WTC11 (cell line): ENCODE measurements at regions not wholly inside any gene's neighbourhood (a gene's known extent, or its start where the extent isn't known, plus 50 kb on each side); places are given as distances from the start of the nearest gene placed in this dataset.
"Not testable (repeated sequence)": the region's sequence is repeated elsewhere in the genome, so short reads cannot be mapped to it uniquely, and the experiment has no call there.

ENCODE experiments used
- ATAC-seq: fragments of 200-7000 bp; cut with Tn5 transposase; 2 replicates; pipeline ENCODE4 v1.10.0; 2021; ENCODE audit warnings: mild to moderate bottlenecking, moderate library complexity
- CTCF ChIA-PET: fragments of 300-600 bp; sonication (Branson Sonifier 250); formaldehyde crosslinking; loops from one replicate; lab custom pipeline; 2021; ENCODE audit warnings: antibody characterized with exemption; lab: Charles Lee
- POLR2A ChIA-PET: fragments of 350-600 bp; sonication (Branson Sonifier 250); formaldehyde crosslinking; loops from one replicate; lab custom pipeline; 2021; ENCODE audit warnings: antibody characterized with exemption; lab: Charles Lee
- DNase-seq: peaks from one replicate; pipeline ENCODE4 v3.0.0; 2021; ENCODE audit warnings: low spot score
- H3K27ac Mint-ChIP-seq: 2 replicates; pipeline ENCODE4 v1.8.0; 2021; ENCODE audit warnings: mixed read lengths
- H3K27me3 Mint-ChIP-seq: 2 replicates; pipeline ENCODE4 v1.8.0; 2021; ENCODE audit warnings: low read depth, mild to moderate bottlenecking, moderate library complexity, mixed read lengths
- H3K36me3 Mint-ChIP-seq: 2 replicates; pipeline ENCODE4 v1.8.0; 2021; ENCODE audit warnings: mixed read lengths
- H3K4me1 Mint-ChIP-seq: 2 replicates; pipeline ENCODE4 v1.8.0; 2022; ENCODE audit warnings: mixed read lengths
- H3K4me3 Mint-ChIP-seq: 2 replicates; pipeline ENCODE4 v1.8.0; 2021; ENCODE audit warnings: mild to moderate bottlenecking, moderate library complexity, mixed read lengths
- H3K9me3 Mint-ChIP-seq: 2 replicates; pipeline ENCODE4 v1.8.0; 2021; ENCODE audit warnings: mixed read lengths
- ATF2 ChIP-seq: sonication (generic); formaldehyde crosslinking; IDR thresholded peaks from 2 replicates; pipeline ENCODE4 v1.8.1; 2022; ENCODE audit warnings: low read depth, missing genetic modification reagents, borderline replicate concordance
- CREM ChIP-seq: sonication (generic); formaldehyde crosslinking; IDR thresholded peaks from 2 replicates; pipeline ENCODE4 v1.8.1; 2022; ENCODE audit warnings: mild to moderate bottlenecking, missing genetic modification reagents, moderate library complexity
- CTCF ChIP-seq: fragments of 200-600 bp; IDR thresholded peaks from 2 replicates; pipeline ENCODE4 v1.8.0; 2022; ENCODE audit warnings: antibody characterized with exemption
- ELF4 ChIP-seq: sonication (generic); formaldehyde crosslinking; IDR thresholded peaks from 2 replicates; pipeline ENCODE4 v1.8.1; 2022; ENCODE audit warnings: low read depth, mild to moderate bottlenecking, moderate library complexity, missing genetic modification reagents
- FOXJ3 ChIP-seq: sonication (generic); formaldehyde crosslinking; IDR thresholded peaks from 2 replicates; pipeline ENCODE4 v1.9.0; 2021; ENCODE audit warnings: missing genetic modification reagents, mild to moderate bottlenecking, borderline replicate concordance
- GABPB1 ChIP-seq: sonication (generic); formaldehyde crosslinking; IDR thresholded peaks from 2 replicates; pipeline ENCODE4 v1.8.1; 2023; ENCODE audit warnings: mild to moderate bottlenecking, missing genetic modification reagents
- GTF2I ChIP-seq: fragments of 250-450 bp; sonication (Bioruptor Pico); conservative IDR thresholded peaks from 2 replicates; pipeline ENCODE4 v1.4.0; 2021; ENCODE audit warnings: mild to moderate bottlenecking
- IRF1 ChIP-seq: sonication (generic); formaldehyde crosslinking; IDR thresholded peaks from 2 replicates; pipeline ENCODE4 v1.8.0; 2023; ENCODE audit warnings: missing genetic modification reagents
- JAZF1 ChIP-seq: fragments of 250-450 bp; sonication (Bioruptor Pico); IDR thresholded peaks from 2 replicates; pipeline ENCODE4 v1.9.0; 2021; ENCODE audit warnings: moderate library complexity, mild to moderate bottlenecking, inconsistent platforms
- JUN ChIP-seq: sonication (generic); formaldehyde crosslinking; IDR thresholded peaks from 2 replicates; pipeline ENCODE4 v1.8.0; 2023; ENCODE audit warnings: mild to moderate bottlenecking, missing genetic modification reagents
- MYBL2 ChIP-seq: sonication (generic); formaldehyde crosslinking; IDR thresholded peaks from 2 replicates; pipeline ENCODE4 v1.8.1; 2023; ENCODE audit warnings: mild to moderate bottlenecking, moderate library complexity, missing genetic modification reagents
- NFATC4 ChIP-seq: fragments of 250-450 bp; sonication (Bioruptor Pico); IDR thresholded peaks from 2 replicates; pipeline ENCODE4 v1.9.0; 2021; ENCODE audit warnings: mild to moderate bottlenecking
- NFE2L1 ChIP-seq: sonication (generic); formaldehyde crosslinking; IDR thresholded peaks from 2 replicates; pipeline ENCODE4 v1.8.1; 2023; ENCODE audit warnings: missing genetic modification reagents
- NR1H2 ChIP-seq: sonication (generic); formaldehyde crosslinking; IDR thresholded peaks from 2 replicates; pipeline ENCODE4 v1.9.0; 2021; ENCODE audit warnings: mild to moderate bottlenecking, moderate library complexity, missing genetic modification reagents
- PRRX2 ChIP-seq: fragments of 250-450 bp; sonication (Bioruptor Pico); IDR thresholded peaks from 2 replicates; pipeline ENCODE4 v1.8.0; 2021; ENCODE audit warnings: mild to moderate bottlenecking
- RELA ChIP-seq: sonication (generic); formaldehyde crosslinking; IDR thresholded peaks from 2 replicates; pipeline ENCODE4 v1.8.1; 2022; ENCODE audit warnings: missing genetic modification reagents, mild to moderate bottlenecking, borderline replicate concordance
- SMAD4 ChIP-seq: sonication (generic); formaldehyde crosslinking; IDR thresholded peaks from 2 replicates; pipeline ENCODE4 v1.8.0; 2022; ENCODE audit warnings: mild to moderate bottlenecking, missing genetic modification reagents
- SP1 ChIP-seq: sonication (generic); formaldehyde crosslinking; conservative IDR thresholded peaks from 2 replicates; pipeline ENCODE4 v1.8.1; 2022; ENCODE audit warnings: missing genetic modification reagents
- ZNF121 ChIP-seq: sonication (generic); formaldehyde crosslinking; IDR thresholded peaks from 2 replicates; pipeline ENCODE4 v1.8.0; 2023; ENCODE audit warnings: missing genetic modification reagents
- ZNF281 ChIP-seq: sonication (generic); formaldehyde crosslinking; IDR thresholded peaks from 2 replicates; pipeline ENCODE4 v1.8.0; 2023; ENCODE audit warnings: mild to moderate bottlenecking, missing genetic modification reagents
- ZNF423 ChIP-seq: fragments of 250-450 bp; sonication (Bioruptor Pico); IDR thresholded peaks from 2 replicates; pipeline ENCODE4 v2.1.2; 2022; ENCODE audit warnings: mild to moderate bottlenecking, moderate library complexity
- ZNF425 ChIP-seq: fragments of 250-450 bp; sonication (Bioruptor Pico); conservative IDR thresholded peaks from 2 replicates; pipeline ENCODE4 v1.9.0; 2021; ENCODE audit warnings: mild to moderate bottlenecking

GRCh38 chr1:3998086-3998485 lies 98.0 kb upstream of the C1orf174 start (continued):
- no peak for TF ChIP-seq ZNF281 (CRISPR knock-in tag)
- TF ChIP-seq JUN: no peak
- TF ChIP-seq RELA (CRISPR knock-in tag): no peak
- TF ChIP-seq ELF4 (CRISPR knock-in tag): no peak
- no peak for TF ChIP-seq ZNF423 (CRISPR knock-in tag)
- no peak for TF ChIP-seq SMAD4 (CRISPR knock-in tag)
- TF ChIP-seq MYBL2 (CRISPR knock-in tag): no peak
- no peak for TF ChIP-seq PRRX2 (CRISPR knock-in tag)
- no peak for TF ChIP-seq ATF2 (CRISPR knock-in tag)
- TF ChIP-seq CTCF: no peak
- no peak for TF ChIP-seq SP1 (CRISPR knock-in tag)
- TF ChIP-seq GTF2I (CRISPR knock-in tag): no peak

GRCh38 chr1:3999514-3999913 lies 99.4 kb upstream of the C1orf174 start:
- POLR2A ChIA-PET, H3K27ac Mint-ChIP-seq, H3K27me3 Mint-ChIP-seq, DNase-seq, CTCF ChIA-PET, ATAC-seq, H3K4me1 Mint-ChIP-seq, H3K4me3 Mint-ChIP-seq: not testable (repeated sequence)
- Mint-ChIP-seq H3K9me3 (peaks cover 67% of the 10 kb centered on the region), H3K36me3 (peaks cover 53% of the 10 kb centered on the region)

- Mint-ChIP-seq H3K9me3 (peaks cover 69% of the 10 kb centered on the region), H3K27ac (no peak overlapping the region), H3K4me3 (no peak overlapping the region), H3K27me3 (peaks cover 6% of the 10 kb centered on the region), H3K36me3 (peaks cover 56% of the 10 kb centered on the region), H3K4me1 (no peaks in the 10 kb centered on the region)
- TF ChIP-seq NFE2L1 (CRISPR knock-in tag) (no peak), IRF1 (CRISPR knock-in tag) (no peak), ZNF425 (no peak), CREM (no peak), ZNF121 (CRISPR knock-in tag) (no peak), FOXJ3 (CRISPR knock-in tag) (no peak), NFATC4 (CRISPR knock-in tag) (no peak), GABPB1 (CRISPR knock-in tag) (no peak), MYBL2 (CRISPR knock-in tag) (no peak), NR1H2 (CRISPR knock-in tag) (no peak), JAZF1 (CRISPR knock-in tag) (no peak), SMAD4 (CRISPR knock-in tag) (no peak)
- ChIA-PET CTCF (no interaction called here), POLR2A (no interaction called here)
- DNase-seq (no peak), ATAC-seq (no peak)
Observed at GRCh38 chr1:3999941-4000735, 100.1 kb upstream of the C1orf174 start.
